ENCODE measurements at regions not wholly inside any gene's neighbourhood (a gene's known extent, or its start where the extent isn't known, plus 50 kb on each side); places are given as distances from the start of the nearest gene placed in this dataset.

DNA sequence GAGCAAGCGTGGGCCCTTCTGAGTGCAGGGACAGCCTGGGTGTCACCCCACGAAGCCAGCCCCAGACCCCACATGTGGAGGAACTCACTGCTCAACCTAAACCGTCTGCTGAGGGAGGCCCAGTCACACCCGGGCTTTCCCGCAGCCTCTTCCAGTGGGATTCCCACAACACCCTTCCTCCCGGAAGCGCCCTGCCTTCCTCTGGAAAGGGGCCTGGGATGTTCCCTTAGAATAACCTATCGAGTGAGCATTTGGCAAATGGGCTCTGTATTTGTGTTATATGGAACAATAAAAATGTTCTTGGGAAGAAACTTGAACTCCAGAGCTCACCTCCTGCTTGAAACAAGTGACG lies 100.0 kb upstream of the DUSP22 start:
- no peak for DNase-seq (ENCODE audit: low read depth)
- no peak for TF ChIP-seq CTCF (IDR thresholded peaks at IDR 0.05; ENCODE audit: control insufficient read depth, extremely low read depth, insufficient read depth)
- H3K4me3 ChIP-seq (ENCODE audit: low read depth, low read length) = no peak overlapping the region

DNA sequence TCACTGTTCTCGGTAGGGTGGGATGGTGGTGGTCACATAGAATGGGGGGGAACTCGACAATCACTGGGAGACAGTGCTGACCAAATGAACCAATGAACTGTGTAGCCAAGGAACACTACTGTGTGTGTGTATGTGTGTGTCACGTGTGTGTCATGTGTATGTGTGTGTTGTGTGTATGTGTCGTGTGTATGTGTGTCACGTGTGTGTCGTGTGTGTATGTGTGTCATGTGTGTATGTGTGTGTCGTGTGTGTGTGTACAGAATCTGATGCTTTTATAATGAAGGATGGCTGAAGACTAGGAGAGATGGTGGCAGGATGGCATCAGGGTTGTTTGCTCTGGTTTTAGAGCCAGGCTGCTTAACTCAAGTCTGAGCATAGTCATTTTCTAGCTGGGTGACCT lies 99.1 kb upstream of the DUSP22 start:
- TF ChIP-seq CTCF (IDR thresholded peaks at IDR 0.05; ENCODE audit: control insufficient read depth, extremely low read depth, insufficient read depth) = no peak
- no peak for DNase-seq (ENCODE audit: low read depth)
- no peak overlapping the region for H3K4me3 ChIP-seq (ENCODE audit: low read depth, low read length)

GRCh38 chr6:193773-194310 lies 98.4 kb upstream of the DUSP22 start:
- H3K4me3 ChIP-seq (ENCODE audit: low read depth, low read length) = no peak overlapping the region
- TF ChIP-seq CTCF (IDR thresholded peaks at IDR 0.05; ENCODE audit: control insufficient read depth, extremely low read depth, insufficient read depth) = no peak
- no peak for DNase-seq (ENCODE audit: low read depth)

DNA sequence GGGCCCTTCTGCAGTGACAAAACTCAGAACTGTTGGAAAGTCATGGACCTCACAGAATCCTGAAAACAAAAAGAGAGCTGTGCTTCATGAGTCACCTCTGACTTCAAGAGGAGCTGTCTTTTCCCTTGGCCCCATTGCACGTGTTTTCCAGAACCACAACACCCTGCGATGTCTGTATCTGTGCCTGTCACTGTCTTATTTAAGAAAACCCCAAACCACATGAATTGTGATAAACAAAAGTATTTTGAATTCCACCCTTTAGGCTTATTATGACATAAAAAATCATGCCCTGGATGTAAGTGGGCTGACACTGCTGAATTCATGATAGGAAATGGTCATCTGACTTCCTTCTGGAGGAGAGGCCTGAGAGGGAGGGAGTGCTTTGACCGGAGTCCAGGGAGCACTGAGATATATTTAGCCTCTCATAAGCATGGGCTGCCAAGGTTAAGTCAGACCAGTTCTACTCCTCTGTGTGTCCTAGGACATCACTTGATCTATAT lies 96.4 kb upstream of the DUSP22 start:
- DNase-seq (ENCODE audit: low read depth) = no peak
- no peak for TF ChIP-seq CTCF (IDR thresholded peaks at IDR 0.05; ENCODE audit: control insufficient read depth, extremely low read depth, insufficient read depth)

GRCh38 chr6:196543-196942 lies 95.7 kb upstream of the DUSP22 start:
- TF ChIP-seq CTCF (IDR thresholded peaks at IDR 0.05; ENCODE audit: control insufficient read depth, extremely low read depth, insufficient read depth) = no peak
- no peak overlapping the region for H3K4me3 ChIP-seq (ENCODE audit: low read depth, low read length)
- DNase-seq (ENCODE audit: low read depth) = no peak

More for the DNA sequence above, 96.4 kb upstream of the DUSP22 start:
- no peak overlapping the region for H3K4me3 ChIP-seq (ENCODE audit: low read depth, low read length)

DNA sequence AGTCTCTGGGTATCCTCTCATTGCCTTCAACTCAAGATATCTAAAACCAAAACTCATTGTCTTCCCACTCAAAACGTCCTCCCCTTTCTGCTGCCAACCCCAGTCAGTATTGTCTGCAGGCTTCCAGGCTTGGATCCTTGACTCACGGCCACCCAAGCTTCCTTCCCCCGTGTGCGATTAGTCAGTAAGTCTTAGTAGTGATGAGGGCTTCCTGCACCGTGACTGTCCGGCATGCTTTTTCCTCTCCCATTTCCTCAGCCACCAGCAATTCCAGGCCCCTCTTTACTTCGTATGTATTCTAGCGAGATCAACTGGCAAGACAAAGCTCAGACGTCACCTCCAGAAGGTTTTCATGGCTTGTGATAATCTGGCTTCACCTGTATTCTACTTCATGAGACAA lies 88.6 kb upstream of the DUSP22 start:
- H3K4me3 ChIP-seq (ENCODE audit: low read depth, low read length) = no peak overlapping the region
- TF ChIP-seq CTCF (IDR thresholded peaks at IDR 0.05; ENCODE audit: control insufficient read depth, extremely low read depth, insufficient read depth) = no peak

DNA sequence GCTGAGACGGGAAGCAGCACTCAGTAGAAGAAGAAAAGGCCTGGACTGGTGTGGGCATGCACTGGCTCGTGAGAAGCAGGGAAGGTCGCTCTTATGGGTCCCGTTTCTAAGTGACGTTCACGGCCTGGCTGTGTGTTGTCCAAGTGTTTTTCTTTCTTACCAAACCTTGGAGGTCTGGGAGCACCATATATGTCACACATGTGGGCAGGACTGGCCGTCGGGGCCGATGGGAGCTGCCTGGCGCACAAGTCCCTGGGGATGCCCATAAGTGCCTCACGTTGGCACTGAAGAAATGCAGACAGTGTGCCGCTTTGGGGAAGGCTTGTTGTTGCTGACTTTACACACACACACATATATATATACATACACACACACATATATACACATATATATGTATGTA lies 86.0 kb upstream of the DUSP22 start:
- no peak overlapping the region for H3K4me3 ChIP-seq (ENCODE audit: low read depth, low read length)
- no peak for TF ChIP-seq CTCF (IDR thresholded peaks at IDR 0.05; ENCODE audit: control insufficient read depth, extremely low read depth, insufficient read depth)
- DNase-seq (ENCODE audit: low read depth) = no peak

More for the DNA sequence above, 88.6 kb upstream of the DUSP22 start:
- DNase-seq (ENCODE audit: low read depth) = no peak

Measured in LNCaP clone FGC (cell line).